ENCODE measurements at regions not wholly inside any gene's neighbourhood (a gene's known extent, or its start where the extent isn't known, plus 50 kb on each side); places are given as distances from the start of the nearest gene placed in this dataset.

GRCh38 chr2:120917886-120918285, 182.2 kb downstream of the GLI2 start:
- no peak for DNase-seq
- H3K27ac ChIP-seq = no peak overlapping the region
- H3K9me3 ChIP-seq = no peaks in the 10 kb centered on the region
- no peak overlapping the region for H3K4me3 ChIP-seq
- no peaks in the 10 kb centered on the region for H3K36me3 ChIP-seq
- TF ChIP-seq, protein P1, sequence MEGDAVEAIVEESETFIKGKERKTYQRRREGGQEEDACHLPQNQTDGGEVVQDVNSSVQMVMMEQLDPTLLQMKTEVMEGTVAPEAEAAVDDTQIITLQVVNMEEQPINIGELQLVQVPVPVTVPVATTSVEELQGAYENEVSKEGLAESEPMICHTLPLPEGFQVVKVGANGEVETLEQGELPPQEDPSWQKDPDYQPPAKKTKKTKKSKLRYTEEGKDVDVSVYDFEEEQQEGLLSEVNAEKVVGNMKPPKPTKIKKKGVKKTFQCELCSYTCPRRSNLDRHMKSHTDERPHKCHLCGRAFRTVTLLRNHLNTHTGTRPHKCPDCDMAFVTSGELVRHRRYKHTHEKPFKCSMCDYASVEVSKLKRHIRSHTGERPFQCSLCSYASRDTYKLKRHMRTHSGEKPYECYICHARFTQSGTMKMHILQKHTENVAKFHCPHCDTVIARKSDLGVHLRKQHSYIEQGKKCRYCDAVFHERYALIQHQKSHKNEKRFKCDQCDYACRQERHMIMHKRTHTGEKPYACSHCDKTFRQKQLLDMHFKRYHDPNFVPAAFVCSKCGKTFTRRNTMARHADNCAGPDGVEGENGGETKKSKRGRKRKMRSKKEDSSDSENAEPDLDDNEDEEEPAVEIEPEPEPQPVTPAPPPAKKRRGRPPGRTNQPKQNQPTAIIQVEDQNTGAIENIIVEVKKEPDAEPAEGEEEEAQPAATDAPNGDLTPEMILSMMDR (IDR thresholded peaks at IDR 0.05) = no peak
- TF ChIP-seq POLR2A (IDR thresholded peaks at IDR 0.05) = no peak
- no peaks in the 10 kb centered on the region for H3K27me3 ChIP-seq
- peaks cover 0 to 9% (median 0%) of the 10 kb centered on the region in 4 donors for H3K4me1 ChIP-seq

- H3K4me3 ChIP-seq = no peak overlapping the region
- H3K36me3 ChIP-seq = no peaks in the 10 kb centered on the region
- H3K27me3 ChIP-seq = no peaks in the 10 kb centered on the region
- no peak for DNase-seq
- no peak overlapping the region for H3K27ac ChIP-seq
- H3K4me1 ChIP-seq = peaks cover 0 to 8% (median 0%) of the 10 kb centered on the region in 4 donors
- H3K9me3 ChIP-seq = no peaks in the 10 kb centered on the region
- no peak for TF ChIP-seq POLR2A (IDR thresholded peaks at IDR 0.05)
- TF ChIP-seq, protein P1 (IDR thresholded peaks at IDR 0.05) = no peak
Measured at GRCh38 chr2:120919216-120919615, 183.5 kb downstream of the GLI2 start.

DNA sequence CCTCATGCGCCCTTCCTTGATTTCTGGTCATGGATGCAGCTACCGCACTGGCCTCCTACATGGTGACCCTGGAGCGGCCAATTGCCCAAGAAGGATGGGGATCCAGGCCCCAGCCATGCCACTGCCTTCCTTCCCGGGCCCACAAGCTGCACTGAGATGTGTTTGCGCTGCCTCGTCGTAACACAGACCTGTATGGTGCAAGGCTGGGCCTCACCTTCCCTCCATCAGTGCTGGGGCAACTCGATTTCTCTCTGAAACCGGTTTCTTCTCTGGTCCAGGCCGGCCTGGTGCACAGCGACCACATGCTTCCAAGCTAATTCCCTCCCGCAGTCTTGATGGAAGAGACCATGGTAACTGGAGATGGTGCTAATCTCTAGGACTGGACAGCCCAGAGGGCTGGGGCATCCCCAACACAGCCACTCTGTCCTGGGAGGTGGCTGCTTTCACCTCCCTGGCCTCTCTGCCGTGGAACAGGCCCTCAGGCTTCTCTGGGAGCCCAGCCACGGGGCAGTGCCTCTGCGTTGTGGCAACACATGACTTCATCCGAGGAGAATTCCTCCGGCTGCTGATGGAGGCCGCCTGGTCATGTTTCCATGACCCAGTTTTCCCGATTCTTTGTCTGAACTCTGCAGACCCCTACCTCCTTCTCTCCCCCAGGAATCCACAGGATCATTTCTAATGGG, 184.2 kb downstream of the GLI2 start:
- TF ChIP-seq POLR2A (IDR thresholded peaks at IDR 0.05) = no peak
- TF ChIP-seq, protein P1 (IDR thresholded peaks at IDR 0.05) = no peak
- Histone ChIP-seq H3K27me3 (no peaks in the 10 kb centered on the region), H3K36me3 (no peaks in the 10 kb centered on the region), H3K27ac (no peak overlapping the region), H3K4me3 (no peak overlapping the region), H3K9me3 (no peaks in the 10 kb centered on the region), H3K4me1 (peaks cover 0 to 3% (median 0%) of the 10 kb centered on the region in 4 donors)
- no peak for DNase-seq

DNA sequence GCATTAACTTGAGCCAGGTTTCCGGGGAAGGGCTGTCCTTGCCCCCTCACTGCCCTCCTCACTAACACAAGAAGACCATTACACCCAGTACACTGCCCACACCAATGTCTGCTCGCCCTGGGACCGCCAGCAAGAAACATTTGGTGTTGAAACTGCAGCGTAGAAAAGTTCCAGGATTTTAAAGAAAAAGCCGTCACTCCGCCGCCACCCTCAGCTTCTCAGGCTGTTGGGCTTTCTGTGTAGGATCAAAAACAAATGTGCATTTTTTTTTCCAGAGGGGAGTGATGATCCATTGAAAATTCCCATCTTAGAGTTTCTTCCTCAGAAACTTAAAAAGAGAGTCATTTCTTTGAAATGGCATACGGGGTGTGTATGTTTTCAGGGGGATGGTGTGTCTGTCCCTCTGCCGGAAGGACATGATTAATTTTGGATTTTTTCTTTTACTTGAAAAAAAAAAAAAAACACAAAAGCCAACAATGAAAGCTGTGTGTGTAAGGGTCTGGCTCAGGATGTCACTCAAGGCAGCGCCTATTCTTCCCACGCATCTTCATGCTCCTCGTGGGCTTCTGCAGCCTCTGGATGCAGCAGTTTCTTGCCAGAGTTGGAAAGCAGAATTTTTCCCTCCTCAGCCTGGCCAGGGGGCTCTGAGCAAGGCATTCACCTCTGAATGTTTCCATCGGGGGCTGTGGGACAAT, 184.9 kb downstream of the GLI2 start:
- no peaks in the 10 kb centered on the region for H3K36me3 ChIP-seq
- no peak overlapping the region for H3K4me3 ChIP-seq
- no peaks in the 10 kb centered on the region for H3K9me3 ChIP-seq
- TF ChIP-seq POLR2A (IDR thresholded peaks at IDR 0.05) = no peak
- TF ChIP-seq, protein P1 (IDR thresholded peaks at IDR 0.05) = no peak
- H3K27ac ChIP-seq = no peak overlapping the region
- H3K4me1 ChIP-seq = no peaks in the 10 kb centered on the region
- no peaks in the 10 kb centered on the region for H3K27me3 ChIP-seq
- no peak for DNase-seq

GRCh38 chr2:120921457-120921856, 185.8 kb downstream of the GLI2 start:
- H3K27me3 ChIP-seq = no peaks in the 10 kb centered on the region
- no peaks in the 10 kb centered on the region for H3K36me3 ChIP-seq
- no peaks in the 10 kb centered on the region for H3K9me3 ChIP-seq
- DNase-seq = no peak
- H3K4me1 ChIP-seq = no peaks in the 10 kb centered on the region
- TF ChIP-seq, protein P1 (IDR thresholded peaks at IDR 0.05) = no peak
- TF ChIP-seq POLR2A (IDR thresholded peaks at IDR 0.05) = no peak
- no peak overlapping the region for H3K27ac ChIP-seq
- H3K4me3 ChIP-seq = no peak overlapping the region
